ENCODE measurements at regions not wholly inside any gene's neighbourhood (a gene's known extent, or its start where the extent isn't known, plus 50 kb on each side); places are given as distances from the start of the nearest gene placed in this dataset.

DNA sequence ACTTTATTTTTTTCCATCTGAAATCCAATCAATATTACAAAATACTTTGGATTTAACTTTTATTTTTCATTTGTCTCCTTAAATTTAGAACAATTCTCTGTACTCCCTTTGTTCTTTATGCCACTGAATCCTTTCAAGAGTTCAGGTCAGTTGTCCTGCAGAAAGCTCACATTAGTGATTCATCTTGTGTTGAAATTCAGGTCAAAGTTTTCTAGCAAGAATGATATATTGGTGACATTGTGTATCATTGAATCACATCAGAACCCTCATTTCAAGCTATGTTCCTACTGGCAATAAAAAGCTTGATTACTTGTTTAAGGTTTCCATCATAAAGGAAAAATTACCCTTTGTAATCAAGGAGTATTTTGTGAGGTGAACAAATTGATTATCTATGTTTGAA lies 378.8 kb upstream of the STEAP1 start:
- DNase-seq (ENCODE audit: low read depth in 1 of 2, low spot score in 1 of 2) = no peak
- no peak for TF ChIP-seq GABPA (IDR thresholded peaks at IDR 0.05; ENCODE audit: low read depth)
- no peak for TF ChIP-seq POLR2AphosphoS5 (IDR thresholded peaks at IDR 0.05; ENCODE audit: low read depth)
- no peak for TF ChIP-seq SPI1 (IDR thresholded peaks at IDR 0.05; ENCODE audit: borderline replicate concordance, low read depth)
- TF ChIP-seq REST (IDR thresholded peaks at IDR 0.05; ENCODE audit: insufficient replicate concordance, low read depth) = no peak
- TF ChIP-seq, protein P1, sequence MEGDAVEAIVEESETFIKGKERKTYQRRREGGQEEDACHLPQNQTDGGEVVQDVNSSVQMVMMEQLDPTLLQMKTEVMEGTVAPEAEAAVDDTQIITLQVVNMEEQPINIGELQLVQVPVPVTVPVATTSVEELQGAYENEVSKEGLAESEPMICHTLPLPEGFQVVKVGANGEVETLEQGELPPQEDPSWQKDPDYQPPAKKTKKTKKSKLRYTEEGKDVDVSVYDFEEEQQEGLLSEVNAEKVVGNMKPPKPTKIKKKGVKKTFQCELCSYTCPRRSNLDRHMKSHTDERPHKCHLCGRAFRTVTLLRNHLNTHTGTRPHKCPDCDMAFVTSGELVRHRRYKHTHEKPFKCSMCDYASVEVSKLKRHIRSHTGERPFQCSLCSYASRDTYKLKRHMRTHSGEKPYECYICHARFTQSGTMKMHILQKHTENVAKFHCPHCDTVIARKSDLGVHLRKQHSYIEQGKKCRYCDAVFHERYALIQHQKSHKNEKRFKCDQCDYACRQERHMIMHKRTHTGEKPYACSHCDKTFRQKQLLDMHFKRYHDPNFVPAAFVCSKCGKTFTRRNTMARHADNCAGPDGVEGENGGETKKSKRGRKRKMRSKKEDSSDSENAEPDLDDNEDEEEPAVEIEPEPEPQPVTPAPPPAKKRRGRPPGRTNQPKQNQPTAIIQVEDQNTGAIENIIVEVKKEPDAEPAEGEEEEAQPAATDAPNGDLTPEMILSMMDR (IDR thresholded peaks at IDR 0.05; ENCODE audit: insufficient read depth, low read length) = no peak
- Histone ChIP-seq H3K27ac (replicated peaks) (no peak overlapping the region), H3K27me3 (ENCODE audit: insufficient read depth, poor library complexity, severe bottlenecking) (no peaks in the 10 kb centered on the region), H3K4me3 (replicated peaks; ENCODE audit: insufficient read depth, low read length) (no peak overlapping the region)

GRCh38 chr7:89776980-89777379 lies 377.3 kb upstream of the STEAP1 start:
- TF ChIP-seq, protein P1 (IDR thresholded peaks at IDR 0.05; ENCODE audit: insufficient read depth, low read length) = no peak
- DNase-seq (ENCODE audit: low read depth in 1 of 2, low spot score in 1 of 2) = no peak
- H3K27ac ChIP-seq (replicated peaks) = no peak overlapping the region
- no peak overlapping the region for H3K4me3 ChIP-seq (replicated peaks; ENCODE audit: insufficient read depth, low read length)
- H3K27me3 ChIP-seq (ENCODE audit: insufficient read depth, poor library complexity, severe bottlenecking) = no peaks in the 10 kb centered on the region

DNA sequence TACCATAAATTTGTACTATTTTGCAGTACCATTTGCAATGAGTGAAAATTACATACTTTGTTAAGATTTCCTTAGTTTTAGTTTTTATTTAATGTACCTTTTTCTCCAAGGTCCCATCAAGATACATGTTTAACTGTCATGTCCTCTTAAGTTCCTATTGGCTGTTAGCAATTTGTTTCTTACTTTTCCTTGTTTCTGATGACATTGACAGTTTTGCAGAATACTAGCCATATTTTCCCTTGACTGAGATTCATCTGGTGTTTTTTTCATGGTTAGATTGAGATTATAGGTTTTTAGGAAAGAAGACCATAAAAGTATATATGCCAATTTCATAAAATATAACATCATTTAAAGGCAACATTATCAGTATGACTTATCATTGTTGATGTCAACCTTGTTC lies 376.8 kb upstream of the STEAP1 start:
- Histone ChIP-seq H3K27ac (replicated peaks) (no peak overlapping the region), H3K27me3 (ENCODE audit: insufficient read depth, poor library complexity, severe bottlenecking) (no peaks in the 10 kb centered on the region), H3K4me3 (replicated peaks; ENCODE audit: insufficient read depth, low read length) (no peak overlapping the region)
- TF ChIP-seq POLR2AphosphoS5 (IDR thresholded peaks at IDR 0.05; ENCODE audit: low read depth) (no peak), SPI1 (IDR thresholded peaks at IDR 0.05; ENCODE audit: borderline replicate concordance, low read depth) (no peak), GABPA (IDR thresholded peaks at IDR 0.05; ENCODE audit: low read depth) (no peak), REST (IDR thresholded peaks at IDR 0.05; ENCODE audit: insufficient replicate concordance, low read depth) (no peak)
- TF ChIP-seq, protein P1 (IDR thresholded peaks at IDR 0.05; ENCODE audit: insufficient read depth, low read length) = no peak
- DNase-seq (ENCODE audit: low read depth in 1 of 2, low spot score in 1 of 2) = no peak

GRCh38 chr7:89780291-89780690 lies 374.0 kb upstream of the STEAP1 start:
- no peak for DNase-seq (ENCODE audit: low read depth in 1 of 2, low spot score in 1 of 2)
- Histone ChIP-seq H3K4me3 (replicated peaks; ENCODE audit: insufficient read depth, low read length) (no peak overlapping the region), H3K27me3 (ENCODE audit: insufficient read depth, poor library complexity, severe bottlenecking) (no peaks in the 10 kb centered on the region), H3K27ac (replicated peaks) (no peak overlapping the region)
- no peak for TF ChIP-seq SPI1 (IDR thresholded peaks at IDR 0.05; ENCODE audit: borderline replicate concordance, low read depth)
- TF ChIP-seq, protein P1 (IDR thresholded peaks at IDR 0.05; ENCODE audit: insufficient read depth, low read length) = no peak
- no peak for TF ChIP-seq POLR2AphosphoS5 (IDR thresholded peaks at IDR 0.05; ENCODE audit: low read depth)
- TF ChIP-seq REST (IDR thresholded peaks at IDR 0.05; ENCODE audit: insufficient replicate concordance, low read depth) = no peak
- no peak for TF ChIP-seq GABPA (IDR thresholded peaks at IDR 0.05; ENCODE audit: low read depth)
